Effector CD8-positive, alpha-beta T cell (primary cell): ENCODE measurements at regions not wholly inside any gene's neighbourhood (a gene's known extent, or its start where the extent isn't known, plus 50 kb on each side); places are given as distances from the start of the nearest gene placed in this dataset.

Experiments
- DNase-seq: peaks from one replicate; lab custom pipeline; 2025; lab: John Stamatoyannopoulos, UW

- no peak for DNase-seq
Measured at GRCh38 chr1:98330224-98330623, 331.3 kb upstream of the SNX7 start.

GRCh38 chr1:98328855-98329254 is 332.7 kb upstream of the SNX7 start:
- DNase-seq = no peak

GRCh38 chr1:98327220-98327861 is 334.2 kb upstream of the SNX7 start:
- DNase-seq = no peak

- no peak for DNase-seq
Measured at GRCh38 chr1:98325646-98326440, 335.7 kb upstream of the SNX7 start.

GRCh38 chr1:98323906-98324358 is 337.6 kb upstream of the SNX7 start:
- no peak for DNase-seq

- no peak for DNase-seq
Measured at GRCh38 chr1:98323388-98323787, 338.1 kb upstream of the SNX7 start.

- no peak for DNase-seq
Measured at GRCh38 chr1:98322966-98323365, 338.6 kb upstream of the SNX7 start.

GRCh38 chr1:98322086-98322485 is 339.4 kb upstream of the SNX7 start:
- DNase-seq = no peak

GRCh38 chr1:98321191-98321590 is 340.3 kb upstream of the SNX7 start:
- DNase-seq = no peak

GRCh38 chr1:98316286-98316905 is 345.1 kb upstream of the SNX7 start:
- DNase-seq = no peak

GRCh38 chr1:98315309-98315708 is 346.2 kb upstream of the SNX7 start:
- no peak for DNase-seq

- DNase-seq = no peak
Measured at GRCh38 chr1:98314601-98315000, 346.9 kb upstream of the SNX7 start.

- no peak for DNase-seq
Measured at GRCh38 chr1:98306517-98307089, 354.9 kb upstream of the SNX7 start.

GRCh38 chr1:98305362-98305761 is 356.2 kb upstream of the SNX7 start:
- no peak for DNase-seq

GRCh38 chr1:98304888-98305287 is 356.6 kb upstream of the SNX7 start:
- DNase-seq = no peak

GRCh38 chr1:98299861-98300260 is 361.7 kb upstream of the SNX7 start:
- DNase-seq = no peak

GRCh38 chr1:98299313-98299712 is 362.2 kb upstream of the SNX7 start:
- DNase-seq = no peak

- DNase-seq = no peak
Measured at GRCh38 chr1:98298319-98298718, 363.2 kb upstream of the SNX7 start.

- no peak for DNase-seq
Measured at GRCh38 chr1:98296681-98297080, 364.8 kb upstream of the SNX7 start.

GRCh38 chr1:98294127-98294526 is 367.4 kb upstream of the SNX7 start:
- DNase-seq = no peak

GRCh38 chr1:98292994-98293393 is 368.5 kb upstream of the SNX7 start:
- no peak for DNase-seq

- no peak for DNase-seq
Measured at GRCh38 chr1:98289311-98289710, 368.5 kb upstream of the DPYD start.

- DNase-seq = no peak
Measured at GRCh38 chr1:98288494-98288893, 367.7 kb upstream of the DPYD start.
